ENCODE measurements at regions not wholly inside any gene's neighbourhood (a gene's known extent, or its start where the extent isn't known, plus 50 kb on each side); places are given as distances from the start of the nearest gene placed in this dataset.

DNA sequence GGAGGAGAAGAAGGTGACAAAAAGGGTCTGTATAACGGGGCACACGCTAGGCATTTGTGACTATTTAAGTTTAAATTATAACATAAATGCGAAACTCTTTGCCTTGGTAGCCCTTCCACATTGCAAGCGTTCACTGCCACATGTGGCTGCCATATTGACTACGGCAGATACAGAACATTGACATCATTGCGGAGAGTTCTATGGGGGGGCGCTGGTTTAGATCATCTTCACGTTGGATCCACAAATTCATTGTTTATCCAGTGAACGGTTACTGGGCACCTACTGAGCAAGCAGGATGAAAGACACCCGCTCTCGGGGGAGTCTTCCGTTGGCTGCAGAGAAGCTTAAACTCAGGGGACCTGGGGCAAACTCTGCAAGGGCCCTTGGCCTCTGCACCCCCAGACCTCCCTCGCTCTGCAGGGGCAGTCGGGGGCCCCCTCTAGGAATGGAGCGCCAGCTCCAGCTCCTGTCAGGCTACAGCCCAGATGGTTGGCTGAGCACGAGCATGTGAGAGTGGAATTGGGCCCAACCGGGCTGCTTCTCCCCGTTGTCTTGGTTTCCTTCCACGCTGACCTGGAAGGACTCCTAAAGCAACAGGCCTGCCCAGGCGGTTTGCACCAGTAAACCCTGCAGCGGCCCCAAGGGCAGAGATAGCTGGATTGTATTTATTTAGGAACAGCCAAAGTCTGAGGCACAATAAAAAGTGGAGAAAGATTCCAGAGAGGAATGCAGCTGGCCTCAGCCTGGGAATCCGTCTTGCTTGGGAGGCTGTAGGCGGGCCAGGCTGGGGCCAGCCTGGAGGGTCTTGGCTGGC lies 172.2 kb downstream of the SEC14L1 start:
- peaks cover 2% of the 10 kb centered on the region; the same call in 1 of the 2 replicates for H3K27me3 ChIP-seq (ENCODE audit: low read length)
- H3K27ac ChIP-seq (ENCODE audit: low read depth, low read length): no peak overlapping the region
- no peaks in the 10 kb centered on the region for H3F3A ChIP-seq (ENCODE audit: insufficient read depth)
- no peaks in the 10 kb centered on the region for H3K9me2 ChIP-seq (replicated peaks; ENCODE audit: insufficient read depth, low read length)
- no peak overlapping the region for H2AFZ ChIP-seq (ENCODE audit: low read depth, low read length, severe bottlenecking)
- H3K4me2 ChIP-seq (ENCODE audit: low read depth, low read length, poor library complexity, severe bottlenecking): no peak overlapping the region
- no peak overlapping the region for H3K4me3 ChIP-seq (ENCODE audit: insufficient read depth, low read length, poor library complexity, severe bottlenecking)
- no peaks in the 10 kb centered on the region for H3K36me3 ChIP-seq (ENCODE audit: low read length)
- no peak overlapping the region for H3K9ac ChIP-seq (ENCODE audit: low read length)
- TF ChIP-seq, protein P1, sequence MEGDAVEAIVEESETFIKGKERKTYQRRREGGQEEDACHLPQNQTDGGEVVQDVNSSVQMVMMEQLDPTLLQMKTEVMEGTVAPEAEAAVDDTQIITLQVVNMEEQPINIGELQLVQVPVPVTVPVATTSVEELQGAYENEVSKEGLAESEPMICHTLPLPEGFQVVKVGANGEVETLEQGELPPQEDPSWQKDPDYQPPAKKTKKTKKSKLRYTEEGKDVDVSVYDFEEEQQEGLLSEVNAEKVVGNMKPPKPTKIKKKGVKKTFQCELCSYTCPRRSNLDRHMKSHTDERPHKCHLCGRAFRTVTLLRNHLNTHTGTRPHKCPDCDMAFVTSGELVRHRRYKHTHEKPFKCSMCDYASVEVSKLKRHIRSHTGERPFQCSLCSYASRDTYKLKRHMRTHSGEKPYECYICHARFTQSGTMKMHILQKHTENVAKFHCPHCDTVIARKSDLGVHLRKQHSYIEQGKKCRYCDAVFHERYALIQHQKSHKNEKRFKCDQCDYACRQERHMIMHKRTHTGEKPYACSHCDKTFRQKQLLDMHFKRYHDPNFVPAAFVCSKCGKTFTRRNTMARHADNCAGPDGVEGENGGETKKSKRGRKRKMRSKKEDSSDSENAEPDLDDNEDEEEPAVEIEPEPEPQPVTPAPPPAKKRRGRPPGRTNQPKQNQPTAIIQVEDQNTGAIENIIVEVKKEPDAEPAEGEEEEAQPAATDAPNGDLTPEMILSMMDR (IDR thresholded peaks at IDR 0.05; ENCODE audit: insufficient read depth, low read length, poor library complexity, severe bottlenecking): no peak
- TF ChIP-seq EZH2phosphoT487 (conservative IDR thresholded peaks at IDR 0.05; ENCODE audit: low read length): no peak
- H3K9me3 ChIP-seq (ENCODE audit: insufficient read depth, low read length): no peaks in the 10 kb centered on the region
- no peaks in the 10 kb centered on the region for H4K20me1 ChIP-seq (ENCODE audit: low read depth, low read length)
- no peaks in the 10 kb centered on the region for H3K79me2 ChIP-seq (ENCODE audit: insufficient read depth, low read length)

DNA sequence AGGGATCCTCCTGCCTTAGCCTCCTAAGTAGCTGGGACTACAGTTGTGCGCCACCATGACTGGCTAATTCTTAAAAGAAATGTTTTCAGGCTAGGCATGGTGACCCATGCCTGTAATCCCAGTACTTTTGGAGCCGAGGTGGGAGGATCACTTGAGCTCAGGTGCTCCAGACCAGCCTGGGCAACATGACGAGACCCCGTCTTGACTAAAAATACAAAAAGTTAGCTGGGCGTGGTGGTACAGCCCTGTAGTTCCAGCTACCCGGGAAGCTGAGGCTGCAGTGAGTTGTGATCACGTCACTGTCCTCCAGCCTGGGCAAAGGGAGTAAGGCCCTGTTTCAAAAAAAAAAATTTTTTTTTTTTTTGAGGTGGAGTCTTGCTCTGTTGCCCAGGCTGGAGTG lies 173.1 kb downstream of the SEC14L1 start:
- no peak overlapping the region for H3K4me3 ChIP-seq (ENCODE audit: insufficient read depth, low read length, poor library complexity, severe bottlenecking)
- no peak overlapping the region for H2AFZ ChIP-seq (ENCODE audit: low read depth, low read length, severe bottlenecking)
- no peak for TF ChIP-seq EZH2phosphoT487 (conservative IDR thresholded peaks at IDR 0.05; ENCODE audit: low read length)
- TF ChIP-seq, protein P1 (IDR thresholded peaks at IDR 0.05; ENCODE audit: insufficient read depth, low read length, poor library complexity, severe bottlenecking): no peak
- H4K20me1 ChIP-seq (ENCODE audit: low read depth, low read length): no peaks in the 10 kb centered on the region
- H3K27ac ChIP-seq (ENCODE audit: low read depth, low read length): no peak overlapping the region
- H3K9ac ChIP-seq (ENCODE audit: low read length): no peak overlapping the region
- H3K9me2 ChIP-seq (replicated peaks; ENCODE audit: insufficient read depth, low read length): no peaks in the 10 kb centered on the region
- H3K36me3 ChIP-seq (ENCODE audit: low read length): no peaks in the 10 kb centered on the region
- H3K4me2 ChIP-seq (ENCODE audit: low read depth, low read length, poor library complexity, severe bottlenecking): no peak overlapping the region
- no peaks in the 10 kb centered on the region for H3K79me2 ChIP-seq (ENCODE audit: insufficient read depth, low read length)
- peaks cover 2% of the 10 kb centered on the region; the same call in 1 of the 2 replicates for H3K27me3 ChIP-seq (ENCODE audit: low read length)
- H3F3A ChIP-seq (ENCODE audit: insufficient read depth): no peaks in the 10 kb centered on the region
- no peaks in the 10 kb centered on the region for H3K9me3 ChIP-seq (ENCODE audit: insufficient read depth, low read length)

DNA sequence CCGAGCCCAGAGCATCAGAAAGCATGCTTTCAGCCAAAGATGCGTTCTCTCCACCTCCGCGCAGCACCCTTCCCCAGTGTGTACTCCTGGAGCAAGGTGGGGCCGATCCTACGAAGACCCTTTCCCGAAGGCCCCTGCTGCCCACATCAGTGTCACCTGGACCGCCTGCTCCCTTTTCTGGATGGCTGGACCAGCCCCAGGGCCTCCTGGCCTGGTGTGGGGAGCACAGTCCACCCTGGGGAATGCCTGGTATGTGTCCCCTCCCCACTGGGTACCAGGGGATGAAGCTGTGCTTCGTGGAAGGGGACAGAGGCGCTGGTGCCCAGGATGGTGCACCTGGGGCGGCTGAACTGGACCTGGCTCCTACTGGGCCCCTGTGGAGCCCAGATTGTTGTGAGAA lies 173.8 kb downstream of the SEC14L1 start:
- no peaks in the 10 kb centered on the region for H3K79me2 ChIP-seq (ENCODE audit: insufficient read depth, low read length)
- H3K9me3 ChIP-seq (ENCODE audit: insufficient read depth, low read length): no peaks in the 10 kb centered on the region
- H2AFZ ChIP-seq (ENCODE audit: low read depth, low read length, severe bottlenecking): no peak overlapping the region

More for the DNA sequence above, 173.8 kb downstream of the SEC14L1 start:
- H3K4me2 ChIP-seq (ENCODE audit: low read depth, low read length, poor library complexity, severe bottlenecking): no peak overlapping the region
- H3K9me2 ChIP-seq (replicated peaks; ENCODE audit: insufficient read depth, low read length): no peaks in the 10 kb centered on the region
- H3K27me3 ChIP-seq (ENCODE audit: low read length): peaks cover 2% of the 10 kb centered on the region; the same call in 1 of the 2 replicates
- H3K36me3 ChIP-seq (ENCODE audit: low read length): no peaks in the 10 kb centered on the region
- H3K27ac ChIP-seq (ENCODE audit: low read depth, low read length): no peak overlapping the region
- no peak overlapping the region for H3K4me3 ChIP-seq (ENCODE audit: insufficient read depth, low read length, poor library complexity, severe bottlenecking)
- no peak for TF ChIP-seq EZH2phosphoT487 (conservative IDR thresholded peaks at IDR 0.05; ENCODE audit: low read length)
- TF ChIP-seq, protein P1 (IDR thresholded peaks at IDR 0.05; ENCODE audit: insufficient read depth, low read length, poor library complexity, severe bottlenecking): no peak
- no peaks in the 10 kb centered on the region for H4K20me1 ChIP-seq (ENCODE audit: low read depth, low read length)
- no peaks in the 10 kb centered on the region for H3F3A ChIP-seq (ENCODE audit: insufficient read depth)
- no peak overlapping the region for H3K9ac ChIP-seq (ENCODE audit: low read length)
